MM.1S (cell line): ENCODE measurements at regions not wholly inside any gene's neighbourhood (a gene's known extent, or its start where the extent isn't known, plus 50 kb on each side); places are given as distances from the start of the nearest gene placed in this dataset.

Experiments
- DNase-seq: peaks from one replicate; pipeline ENCODE4 v3.0.0-alpha.2; 2015
- H2AFZ ChIP-seq: fragments of 300-600 bp; sonication (generic); 2 replicates; pipeline ENCODE4 v1.6.0; 2016; ENCODE audit warnings: antibody characterized with exemption, low read length
- H3F3A ChIP-seq: fragments of 300-600 bp; sonication (generic); 2 replicates; pipeline ENCODE4 v1.6.1; 2016; ENCODE audit warnings: mild to moderate bottlenecking, antibody characterized with exemption, low read length, moderate library complexity, mixed read lengths; ENCODE audit not compliant: insufficient read depth
- H3K27ac ChIP-seq: fragments of 300-600 bp; sonication (generic); 2 replicates; pipeline ENCODE4 v1.5.1; 2016; ENCODE audit warnings: mild to moderate bottlenecking, low read length
- H3K27me3 ChIP-seq: fragments of 300-600 bp; sonication (generic); replicated peaks from 2 replicates; pipeline ENCODE4 v1.6.0; 2016; ENCODE audit warnings: low read length; ENCODE audit not compliant: insufficient read depth
- H3K36me3 ChIP-seq: fragments of 300-600 bp; sonication (generic); replicated peaks from 2 replicates; pipeline ENCODE4 v1.6.1; 2016; ENCODE audit warnings: mild to moderate bottlenecking, low read length, mixed read lengths; ENCODE audit not compliant: insufficient read depth
- H3K4me1 ChIP-seq: fragments of 300-600 bp; sonication (generic); 2 replicates; pipeline ENCODE4 v1.6.1; 2016; ENCODE audit warnings: low read length, mixed read lengths
- H3K4me2 ChIP-seq: fragments of 300-600 bp; sonication (generic); 2 replicates; pipeline ENCODE4 v1.6.0; 2016; ENCODE audit warnings: low read depth, low read length
- H3K4me3 ChIP-seq: fragments of 300-600 bp; sonication (generic); 2 replicates; pipeline ENCODE4 v1.5.1; 2016; ENCODE audit warnings: low read length, mixed read lengths
- H3K79me2 ChIP-seq: fragments of 300-600 bp; sonication (generic); 2 replicates; pipeline ENCODE4 v1.6.1; 2016; ENCODE audit warnings: mixed run types, low read length, mixed read lengths
- H3K9ac ChIP-seq: fragments of 300-600 bp; sonication (generic); 2 replicates; pipeline ENCODE4 v1.6.1; 2016; ENCODE audit warnings: low read length, mixed read lengths
- H3K9me2 ChIP-seq: fragments of 300-600 bp; sonication (generic); replicated peaks from 2 replicates; pipeline ENCODE4 v1.6.1; 2016; ENCODE audit warnings: mild to moderate bottlenecking, low read length, mixed read lengths; ENCODE audit not compliant: insufficient read depth
- H3K9me3 ChIP-seq: fragments of 300-600 bp; sonication (generic); replicated peaks from 2 replicates; pipeline ENCODE4 v1.6.1; 2016; ENCODE audit warnings: mild to moderate bottlenecking, low read length, mixed read lengths; ENCODE audit not compliant: insufficient read depth
- H4K20me1 ChIP-seq: fragments of 300-600 bp; sonication (generic); 2 replicates; pipeline ENCODE4 v1.6.1; 2016; ENCODE audit warnings: mild to moderate bottlenecking, low read length, moderate library complexity, mixed read lengths; ENCODE audit not compliant: insufficient read depth
- EZH2 ChIP-seq: fragments of 300-600 bp; sonication (generic); optimal IDR thresholded peaks from 2 replicates; pipeline ENCODE3; 2017; ENCODE audit warnings: low read depth, mild to moderate bottlenecking, antibody characterized with exemption, low read length, mixed read lengths
- EZH2phosphoT487 ChIP-seq: fragments of 300-600 bp; sonication (generic); IDR thresholded peaks from 2 replicates; pipeline ENCODE4 v1.6.1; 2018; ENCODE audit warnings: antibody characterized with exemption, low read length
- TF ChIP-seq, protein P1 (sequence below): fragments of 300-600 bp; sonication (generic); IDR thresholded peaks from 2 replicates; pipeline ENCODE4 v1.5.1; 2016; ENCODE audit warnings: antibody characterized with exemption, low read length, mixed read lengths

DNA sequence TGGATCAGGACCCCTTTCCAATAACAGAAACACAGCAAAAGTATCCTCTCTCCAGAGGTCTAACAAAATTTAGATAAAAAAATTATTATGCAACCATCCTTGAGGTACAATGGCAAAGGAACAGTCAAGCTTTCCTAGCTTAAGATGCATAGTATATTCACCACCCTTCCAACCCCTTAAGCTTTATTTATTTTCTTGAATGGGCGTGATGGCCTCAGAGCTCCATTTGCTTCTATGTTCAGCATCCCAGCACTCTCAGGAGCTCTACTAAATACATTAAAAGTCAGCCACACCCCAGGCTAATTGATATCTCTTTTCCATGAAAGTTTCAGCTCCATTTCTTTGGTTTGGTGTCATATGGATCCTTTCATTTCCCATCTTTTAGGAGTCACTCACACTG, 1335.2 kb upstream of the ZEB2 start:
- Histone ChIP-seq H3K4me2 (no peak overlapping the region), H3K9me3 (no peaks in the 10 kb centered on the region), H3F3A (no peaks in the 10 kb centered on the region), H3K27me3 (no peaks in the 10 kb centered on the region), H3K79me2 (no peaks in the 10 kb centered on the region), H3K9ac (no peak overlapping the region), H3K4me3 (no peak overlapping the region), H2AFZ (no peak overlapping the region), H3K9me2 (no peaks in the 10 kb centered on the region), H4K20me1 (no peaks in the 10 kb centered on the region), H3K36me3 (no peaks in the 10 kb centered on the region), H3K27ac (no peak overlapping the region), H3K4me1 (no peaks in the 10 kb centered on the region)
- DNase-seq = no peak
- TF ChIP-seq EZH2phosphoT487 (no peak), EZH2 (no peak)
- TF ChIP-seq, protein P1, sequence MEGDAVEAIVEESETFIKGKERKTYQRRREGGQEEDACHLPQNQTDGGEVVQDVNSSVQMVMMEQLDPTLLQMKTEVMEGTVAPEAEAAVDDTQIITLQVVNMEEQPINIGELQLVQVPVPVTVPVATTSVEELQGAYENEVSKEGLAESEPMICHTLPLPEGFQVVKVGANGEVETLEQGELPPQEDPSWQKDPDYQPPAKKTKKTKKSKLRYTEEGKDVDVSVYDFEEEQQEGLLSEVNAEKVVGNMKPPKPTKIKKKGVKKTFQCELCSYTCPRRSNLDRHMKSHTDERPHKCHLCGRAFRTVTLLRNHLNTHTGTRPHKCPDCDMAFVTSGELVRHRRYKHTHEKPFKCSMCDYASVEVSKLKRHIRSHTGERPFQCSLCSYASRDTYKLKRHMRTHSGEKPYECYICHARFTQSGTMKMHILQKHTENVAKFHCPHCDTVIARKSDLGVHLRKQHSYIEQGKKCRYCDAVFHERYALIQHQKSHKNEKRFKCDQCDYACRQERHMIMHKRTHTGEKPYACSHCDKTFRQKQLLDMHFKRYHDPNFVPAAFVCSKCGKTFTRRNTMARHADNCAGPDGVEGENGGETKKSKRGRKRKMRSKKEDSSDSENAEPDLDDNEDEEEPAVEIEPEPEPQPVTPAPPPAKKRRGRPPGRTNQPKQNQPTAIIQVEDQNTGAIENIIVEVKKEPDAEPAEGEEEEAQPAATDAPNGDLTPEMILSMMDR = no peak

DNA sequence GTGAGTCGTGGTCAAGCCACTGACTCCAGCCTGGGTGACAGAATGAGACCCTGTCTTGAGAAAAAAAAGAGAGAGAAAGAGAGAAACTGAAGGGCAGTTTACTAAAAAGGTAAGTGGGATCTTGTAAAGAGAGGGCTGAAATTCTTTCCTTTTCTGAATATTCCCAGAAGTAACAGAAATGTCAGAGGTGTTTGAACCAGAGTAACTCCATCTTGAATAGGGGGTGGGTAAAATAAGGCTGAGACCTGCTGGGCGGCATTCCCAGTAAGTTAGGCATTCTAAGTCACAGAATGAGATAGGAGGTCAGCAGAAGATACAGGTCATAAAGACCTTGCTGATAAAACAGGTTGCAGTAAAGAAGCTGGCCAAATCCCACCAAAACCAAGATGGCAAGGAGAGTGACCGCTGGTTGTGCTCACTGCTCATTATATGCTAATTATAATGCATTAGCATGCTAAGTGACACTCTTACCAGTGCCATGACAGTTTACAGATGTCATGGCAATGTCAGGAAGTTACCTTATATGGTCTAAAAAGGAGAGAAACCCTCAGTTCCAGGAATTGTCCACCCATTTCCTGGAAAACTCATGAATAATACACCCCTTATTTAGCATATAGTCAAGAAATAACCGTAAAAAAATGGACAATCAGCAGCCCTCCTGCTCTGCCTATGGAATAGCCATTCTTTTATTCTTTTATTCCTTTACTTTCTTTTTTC, 1334.3 kb upstream of the ZEB2 start:
- Histone ChIP-seq H3K4me1 (no peaks in the 10 kb centered on the region), H3K4me2 (no peak overlapping the region), H3K27ac (no peak overlapping the region), H3K9me3 (no peaks in the 10 kb centered on the region), H3K9ac (no peak overlapping the region), H4K20me1 (no peaks in the 10 kb centered on the region), H3K4me3 (no peak overlapping the region), H3K79me2 (no peaks in the 10 kb centered on the region), H3K36me3 (no peaks in the 10 kb centered on the region), H3K27me3 (no peaks in the 10 kb centered on the region), H2AFZ (no peak overlapping the region), H3K9me2 (no peaks in the 10 kb centered on the region), H3F3A (no peaks in the 10 kb centered on the region)
- TF ChIP-seq EZH2 = no peak
- TF ChIP-seq, protein P1 = no peak
- no peak for TF ChIP-seq EZH2phosphoT487
- DNase-seq = no peak

DNA sequence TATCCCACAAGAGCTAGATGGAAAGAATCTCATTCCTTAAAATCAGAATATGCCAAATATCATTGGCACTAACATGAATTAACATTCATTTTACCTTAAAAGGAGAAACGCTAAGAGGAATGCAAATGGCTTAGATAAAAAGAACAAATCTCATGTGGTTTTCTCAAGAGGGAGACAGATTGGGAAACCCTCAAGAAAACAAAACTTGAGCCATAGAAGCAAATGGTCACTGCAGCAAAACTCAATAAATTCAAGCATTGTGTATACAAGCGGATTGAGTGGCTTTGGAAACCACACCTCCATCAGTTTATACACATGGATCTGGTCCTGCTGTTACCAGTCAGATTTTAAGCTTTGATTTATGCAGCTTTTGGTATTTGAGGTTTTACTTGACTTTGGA, 1331.8 kb upstream of the ZEB2 start:
- Histone ChIP-seq H4K20me1 (no peaks in the 10 kb centered on the region), H3K9ac (no peak overlapping the region), H3K4me2 (no peak overlapping the region), H3K36me3 (no peaks in the 10 kb centered on the region), H3F3A (no peaks in the 10 kb centered on the region), H3K9me2 (no peaks in the 10 kb centered on the region), H3K27ac (no peak overlapping the region), H3K9me3 (no peaks in the 10 kb centered on the region), H3K4me1 (no peaks in the 10 kb centered on the region), H3K27me3 (no peaks in the 10 kb centered on the region), H3K79me2 (no peaks in the 10 kb centered on the region), H3K4me3 (no peak overlapping the region), H2AFZ (no peak overlapping the region)
- DNase-seq = no peak
- TF ChIP-seq EZH2phosphoT487 (no peak), EZH2 (no peak)
- TF ChIP-seq, protein P1 = no peak
